ENCODE measurements at regions not wholly inside any gene's neighbourhood (a gene's known extent, or its start where the extent isn't known, plus 50 kb on each side); places are given as distances from the start of the nearest gene placed in this dataset.
A peak's percentile ranks its signal among the peaks of the same experiment; 100 is the strongest.
"Not testable (repeated sequence)": the region's sequence is repeated elsewhere in the genome, so short reads cannot be mapped to it uniquely, and the experiment has no call there.

GRCh38 chr12:43252585-43252984, 299.4 kb downstream of the ADAMTS20 start:
- no peak for DNase-seq (ENCODE audit: low read depth)

- DNase-seq (ENCODE audit: low read depth), result no peak
These were observed 306.1 kb downstream of the ADAMTS20 start for GRCh38 chr12:43245947-43246346.

- peak; percentile 37 for DNase-seq (ENCODE audit: low read depth)
These were observed 310.0 kb downstream of the ADAMTS20 start for GRCh38 chr12:43241986-43242385.

- DNase-seq (ENCODE audit: low read depth), result no peak
These were observed 313.7 kb downstream of the ADAMTS20 start for GRCh38 chr12:43238281-43238680.

GRCh38 chr12:43237238-43237879, 314.6 kb downstream of the ADAMTS20 start:
- DNase-seq (ENCODE audit: low read depth), result no peak

GRCh38 chr12:43235721-43236120, 316.3 kb downstream of the ADAMTS20 start:
- DNase-seq (ENCODE audit: low read depth), result no peak

- DNase-seq (ENCODE audit: low read depth), result no peak
These were observed 318.1 kb downstream of the ADAMTS20 start for GRCh38 chr12:43233861-43234260.

- no peak for DNase-seq (ENCODE audit: low read depth)
These were observed 325.9 kb downstream of the ADAMTS20 start for GRCh38 chr12:43226151-43226550.

- DNase-seq (ENCODE audit: low read depth), result not testable (repeated sequence)
These were observed 327.7 kb downstream of the ADAMTS20 start for GRCh38 chr12:43224190-43224805.

- DNase-seq (ENCODE audit: low read depth), result no peak
These were observed 329.2 kb downstream of the ADAMTS20 start for GRCh38 chr12:43222796-43223195.

- no peak for DNase-seq (ENCODE audit: low read depth)
These were observed 330.8 kb downstream of the ADAMTS20 start for GRCh38 chr12:43221216-43221615.

GRCh38 chr12:43216490-43216889, 335.5 kb downstream of the ADAMTS20 start:
- DNase-seq (ENCODE audit: low read depth), result no peak

GRCh38 chr12:43214166-43214565, 337.8 kb downstream of the ADAMTS20 start:
- no peak for DNase-seq (ENCODE audit: low read depth)

GRCh38 chr12:43213608-43214007, 338.4 kb downstream of the ADAMTS20 start:
- no peak for DNase-seq (ENCODE audit: low read depth)

- peak; percentile 48 for DNase-seq (ENCODE audit: low read depth)
These were observed 341.4 kb downstream of the ADAMTS20 start for GRCh38 chr12:43210485-43211192.

GRCh38 chr12:43208627-43209026, 343.4 kb downstream of the ADAMTS20 start:
- no peak for DNase-seq (ENCODE audit: low read depth)

GRCh38 chr12:43208221-43208620, 343.8 kb downstream of the ADAMTS20 start:
- no peak for DNase-seq (ENCODE audit: low read depth)

- DNase-seq (ENCODE audit: low read depth), result peak; percentile 50
These were observed 345.6 kb downstream of the ADAMTS20 start for GRCh38 chr12:43206396-43206795.

GRCh38 chr12:43198608-43199007, 353.4 kb downstream of the ADAMTS20 start:
- no peak for DNase-seq (ENCODE audit: low read depth)

GRCh38 chr12:43196268-43196907, 355.6 kb downstream of the ADAMTS20 start:
- DNase-seq (ENCODE audit: low read depth), result no peak

GRCh38 chr12:43193096-43193495, 358.9 kb downstream of the ADAMTS20 start:
- not testable (repeated sequence) for DNase-seq (ENCODE audit: low read depth)

GRCh38 chr12:43192442-43192841, 359.6 kb downstream of the ADAMTS20 start:
- DNase-seq (ENCODE audit: low read depth), result not testable (repeated sequence)

GRCh38 chr12:43180242-43180641, 371.8 kb downstream of the ADAMTS20 start:
- no peak for DNase-seq (ENCODE audit: low read depth)
